ENCODE measurements at regions not wholly inside any gene's neighbourhood (a gene's known extent, or its start where the extent isn't known, plus 50 kb on each side); places are given as distances from the start of the nearest gene placed in this dataset.
"Not testable (repeated sequence)": the region's sequence is repeated elsewhere in the genome, so short reads cannot be mapped to it uniquely, and the experiment has no call there.

GRCh38 chr11:15686259-15686658 lies 571.5 kb downstream of the INSC start:
- TF ChIP-seq, protein P1, sequence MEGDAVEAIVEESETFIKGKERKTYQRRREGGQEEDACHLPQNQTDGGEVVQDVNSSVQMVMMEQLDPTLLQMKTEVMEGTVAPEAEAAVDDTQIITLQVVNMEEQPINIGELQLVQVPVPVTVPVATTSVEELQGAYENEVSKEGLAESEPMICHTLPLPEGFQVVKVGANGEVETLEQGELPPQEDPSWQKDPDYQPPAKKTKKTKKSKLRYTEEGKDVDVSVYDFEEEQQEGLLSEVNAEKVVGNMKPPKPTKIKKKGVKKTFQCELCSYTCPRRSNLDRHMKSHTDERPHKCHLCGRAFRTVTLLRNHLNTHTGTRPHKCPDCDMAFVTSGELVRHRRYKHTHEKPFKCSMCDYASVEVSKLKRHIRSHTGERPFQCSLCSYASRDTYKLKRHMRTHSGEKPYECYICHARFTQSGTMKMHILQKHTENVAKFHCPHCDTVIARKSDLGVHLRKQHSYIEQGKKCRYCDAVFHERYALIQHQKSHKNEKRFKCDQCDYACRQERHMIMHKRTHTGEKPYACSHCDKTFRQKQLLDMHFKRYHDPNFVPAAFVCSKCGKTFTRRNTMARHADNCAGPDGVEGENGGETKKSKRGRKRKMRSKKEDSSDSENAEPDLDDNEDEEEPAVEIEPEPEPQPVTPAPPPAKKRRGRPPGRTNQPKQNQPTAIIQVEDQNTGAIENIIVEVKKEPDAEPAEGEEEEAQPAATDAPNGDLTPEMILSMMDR (conservative IDR thresholded peaks at IDR 0.05): not testable (repeated sequence)
- not testable (repeated sequence) for TF ChIP-seq ZFX (IDR thresholded peaks at IDR 0.05)
